Endothelial cell of umbilical vein (primary cell): ENCODE measurements at regions not wholly inside any gene's neighbourhood (a gene's known extent, or its start where the extent isn't known, plus 50 kb on each side); places are given as distances from the start of the nearest gene placed in this dataset.

Experiments used
- BruUV-seq: library from RNA; stranded (reverse); fragments of 400-500 nt; replicated peaks from 2 replicates; lab custom pipeline; 2021; lab: Mats Ljungman, UMichigan
- CTCF ChIA-PET: fragments of 300-600, 350-600 bp; sonication (Branson Sonifier 250); formaldehyde crosslinking; loops from one replicate; lab custom pipeline; 2021; ENCODE audit warnings: antibody characterized with exemption, inconsistent platforms; lab: Charles Lee
- POLR2A ChIA-PET: fragments of 300-600, 350-600 bp; sonication (Branson Sonifier 250); formaldehyde crosslinking; loops from one replicate; lab custom pipeline; 2021; ENCODE audit warnings: antibody characterized with exemption, inconsistent platforms; lab: Charles Lee
- DNase-seq: peaks from one replicate; pipeline ENCODE4 v3.0.0-alpha.2; 2011; ENCODE audit warnings: low read depth, low spot score
- FAIRE-seq: peaks from 2 replicates; lab custom pipeline; 2011; peaks lifted over from hg19 to GRCh38; lab: Jason Lieb, UNC
- H2AFZ ChIP-seq: 2 replicates; pipeline ENCODE4 v1.6.0; 2012; ENCODE audit warnings: low read depth, low read length, control low read depth, inconsistent platforms
- H3K27ac ChIP-seq: 2 replicates; pipeline ENCODE4 v1.5.1; 2011; ENCODE audit warnings: low read depth, mild to moderate bottlenecking, control low read depth, low read length, moderate library complexity; ENCODE audit not compliant: insufficient read depth
- H3K27me3 ChIP-seq, 2 experiments: 2 replicates each; pipeline versions ENCODE4 v1.6.0 to v1.6.1; 2011; ENCODE audit warnings: low read length in 2 of 2, mixed read lengths in 1 of 2; ENCODE audit not compliant: control insufficient read depth in 2 of 2, insufficient read depth in 2 of 2
- H3K36me3 ChIP-seq, 2 experiments: 2 replicates in 1 of 2; 3 replicates in 1 of 2; pipeline ENCODE4 v1.5.1; 2011; ENCODE audit warnings: low read length in 2 of 2, mild to moderate bottlenecking in 1 of 2, moderate library complexity in 1 of 2; ENCODE audit not compliant: control insufficient read depth in 2 of 2, insufficient read depth in 2 of 2; ENCODE audit errors: extremely low read depth in 1 of 2
- H3K4me1 ChIP-seq: 3 replicates; pipeline ENCODE4 v1.5.1; 2011; ENCODE audit warnings: mild to moderate bottlenecking, low read length; ENCODE audit not compliant: control insufficient read depth, insufficient read depth; ENCODE audit errors: extremely low read depth
- H3K4me2 ChIP-seq: 2 replicates; pipeline ENCODE4 v1.6.1; 2011; ENCODE audit warnings: low read length, control low read depth, mixed read lengths; ENCODE audit not compliant: insufficient read depth
- H3K4me3 ChIP-seq, 3 experiments: fragments of 200-600 bp in 1 of 3; sonication (generic), shearing (Covaris generic) in 1 of 3; replicated peaks in 1 of 3; 2 replicates each; pipeline ENCODE4 v1.5.1; 2011 to 2016; ENCODE audit warnings: control low read depth in 3 of 3, low read length in 3 of 3, mild to moderate bottlenecking in 2 of 3, inconsistent platforms in 1 of 3, low read depth in 1 of 3, moderate library complexity in 1 of 3; ENCODE audit not compliant: insufficient read depth in 1 of 3
- H3K79me2 ChIP-seq: 2 replicates; pipeline ENCODE4 v1.6.0; 2012; ENCODE audit warnings: low read length, inconsistent platforms; ENCODE audit not compliant: control insufficient read depth, insufficient read depth
- H3K9ac ChIP-seq: replicated peaks from 2 replicates; pipeline ENCODE3; 2011; ENCODE audit warnings: low read length, control low read depth; ENCODE audit not compliant: insufficient read depth; ENCODE audit errors: extremely low read depth
- H3K9me1 ChIP-seq: replicated peaks from 3 replicates; pipeline ENCODE4 v1.6.0; 2011; ENCODE audit warnings: mild to moderate bottlenecking, low read length; ENCODE audit not compliant: control insufficient read depth, insufficient read depth; ENCODE audit errors: extremely low read depth
- H3K9me3 ChIP-seq: replicated peaks from 2 replicates; pipeline ENCODE4 v1.5.1; 2012; ENCODE audit warnings: low read length, inconsistent platforms; ENCODE audit not compliant: control insufficient read depth, insufficient read depth
- H4K20me1 ChIP-seq: replicated peaks from 2 replicates; pipeline ENCODE3; 2011; ENCODE audit warnings: mild to moderate bottlenecking, low read length; ENCODE audit not compliant: control insufficient read depth, insufficient read depth; ENCODE audit errors: extremely low read depth
- EZH2 ChIP-seq: IDR thresholded peaks from 2 replicates; pipeline ENCODE4 v1.6.1; 2012; ENCODE audit warnings: borderline replicate concordance, low read depth, mild to moderate bottlenecking, moderate library complexity, low read length, inconsistent platforms; ENCODE audit not compliant: severe bottlenecking
- FOS ChIP-seq: IDR thresholded peaks from 2 replicates; pipeline ENCODE4 v1.6.1; 2011; ENCODE audit warnings: mild to moderate bottlenecking, low read length, moderate library complexity, borderline replicate concordance; ENCODE audit not compliant: insufficient read depth
- GATA2 ChIP-seq: IDR thresholded peaks from 2 replicates; pipeline ENCODE4 v1.7.0; 2011; ENCODE audit warnings: low read depth, mild to moderate bottlenecking, moderate library complexity, mixed read lengths, low read length; ENCODE audit not compliant: insufficient read length, insufficient read depth
- JUN ChIP-seq: IDR thresholded peaks from 2 replicates; pipeline ENCODE4 v1.6.1; 2011; ENCODE audit warnings: borderline replicate concordance, low read depth; ENCODE audit not compliant: insufficient read length, insufficient read depth
- MYC ChIP-seq: IDR thresholded peaks from one replicate; pipeline ENCODE4 v1.6.1; 2011; ENCODE audit warnings: mild to moderate bottlenecking, low read depth, low read length
- POLR2A ChIP-seq: IDR thresholded peaks from 2 replicates; pipeline ENCODE4 v1.6.1; 2012; ENCODE audit warnings: low read depth, mild to moderate bottlenecking, control low read depth, low read length
- POLR2AphosphoS5 ChIP-seq: IDR thresholded peaks from 2 replicates; pipeline ENCODE4 v1.6.1; 2012; ENCODE audit warnings: low read depth, mild to moderate bottlenecking, control low read depth, low read length, moderate library complexity; ENCODE audit not compliant: insufficient read depth
- dilution Hi-C: fragments of 300-500 bp; cut with MboI; formaldehyde crosslinking; loops from one replicate; pipeline ENCODE4 v1.15.0; 2019; ENCODE audit warnings: low sequenced_read_pairs; ENCODE audit not compliant: extremely low pct_ligation_motif_present
- intact Hi-C: fragments of 100-400 bp; cut with micrococcal nuclease; formaldehyde crosslinking; loops from one replicate; pipeline ENCODE4 v1.10.0; 2022
- TF ChIP-seq, protein P1 (sequence below), 2 donors: IDR thresholded peaks; 1 replicate in 1 of 2; 2 replicates in 1 of 2; pipeline ENCODE4 v1.5.1; 2011; ENCODE audit warnings: low read length in 2 of 2, mild to moderate bottlenecking in 2 of 2, moderate library complexity in 2 of 2, control low read depth in 1 of 2, inconsistent platforms in 1 of 2, low read depth in 1 of 2; ENCODE audit not compliant: insufficient read depth in 1 of 2; ENCODE audit errors: extremely low read depth in 1 of 2
- TF ChIP-seq, protein P2 (sequence below): IDR thresholded peaks from 2 replicates; pipeline ENCODE4 v1.6.1; 2011; ENCODE audit not compliant: insufficient read depth, insufficient read length

GRCh38 chr13:58579468-58579867, 947.9 kb downstream of the PCDH17 start:
- FAIRE-seq = no peak
- CTCF ChIA-PET = no interaction called here

GRCh38 chr13:58583966-58584365, 952.4 kb downstream of the PCDH17 start:
- H3K27ac ChIP-seq = no peak overlapping the region
- no peak for FAIRE-seq
- no peaks in the 10 kb centered on the region for H3K36me3 ChIP-seq

More at GRCh38 chr13:58579468-58579867, 947.9 kb downstream of the PCDH17 start:
- H3K9ac ChIP-seq = no peak overlapping the region
- no peaks in the 10 kb centered on the region for H3K9me1 ChIP-seq
- no peaks in the 10 kb centered on the region for H3K36me3 ChIP-seq
- H3K4me2 ChIP-seq = no peak overlapping the region
- no peak overlapping the region for H3K27ac ChIP-seq
- H3K4me1 ChIP-seq = no peaks in the 10 kb centered on the region
- dilution Hi-C loops (no loop called here), intact Hi-C loops (no loop called here)
- H3K4me3 ChIP-seq = no peak overlapping the region
- no peak overlapping the region for H2AFZ ChIP-seq
- H3K79me2 ChIP-seq = no peaks in the 10 kb centered on the region
- TF ChIP-seq, protein P1, sequence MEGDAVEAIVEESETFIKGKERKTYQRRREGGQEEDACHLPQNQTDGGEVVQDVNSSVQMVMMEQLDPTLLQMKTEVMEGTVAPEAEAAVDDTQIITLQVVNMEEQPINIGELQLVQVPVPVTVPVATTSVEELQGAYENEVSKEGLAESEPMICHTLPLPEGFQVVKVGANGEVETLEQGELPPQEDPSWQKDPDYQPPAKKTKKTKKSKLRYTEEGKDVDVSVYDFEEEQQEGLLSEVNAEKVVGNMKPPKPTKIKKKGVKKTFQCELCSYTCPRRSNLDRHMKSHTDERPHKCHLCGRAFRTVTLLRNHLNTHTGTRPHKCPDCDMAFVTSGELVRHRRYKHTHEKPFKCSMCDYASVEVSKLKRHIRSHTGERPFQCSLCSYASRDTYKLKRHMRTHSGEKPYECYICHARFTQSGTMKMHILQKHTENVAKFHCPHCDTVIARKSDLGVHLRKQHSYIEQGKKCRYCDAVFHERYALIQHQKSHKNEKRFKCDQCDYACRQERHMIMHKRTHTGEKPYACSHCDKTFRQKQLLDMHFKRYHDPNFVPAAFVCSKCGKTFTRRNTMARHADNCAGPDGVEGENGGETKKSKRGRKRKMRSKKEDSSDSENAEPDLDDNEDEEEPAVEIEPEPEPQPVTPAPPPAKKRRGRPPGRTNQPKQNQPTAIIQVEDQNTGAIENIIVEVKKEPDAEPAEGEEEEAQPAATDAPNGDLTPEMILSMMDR (IDR thresholded peaks at IDR 0.05; ENCODE audit: extremely low read depth in 1 of 2, insufficient read depth in 1 of 2, low read depth in 1 of 2, low read length in 2 of 2) = no peak
- TF ChIP-seq POLR2AphosphoS5 = no peak
- TF ChIP-seq, protein P2, sequence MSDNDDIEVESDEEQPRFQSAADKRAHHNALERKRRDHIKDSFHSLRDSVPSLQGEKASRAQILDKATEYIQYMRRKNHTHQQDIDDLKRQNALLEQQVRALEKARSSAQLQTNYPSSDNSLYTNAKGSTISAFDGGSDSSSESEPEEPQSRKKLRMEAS = no peak
- no peaks in the 10 kb centered on the region for H3K27me3 ChIP-seq
- POLR2A ChIA-PET = no interaction called here
- BruUV-seq = no TSS peak
- H3K9me3 ChIP-seq = no peaks in the 10 kb centered on the region
- no peak for DNase-seq
- H4K20me1 ChIP-seq = no peaks in the 10 kb centered on the region

More at GRCh38 chr13:58583966-58584365, 952.4 kb downstream of the PCDH17 start:
- ChIA-PET POLR2A (no interaction called here), CTCF (no interaction called here)
- Histone ChIP-seq H3K79me2 (no peaks in the 10 kb centered on the region), H3K4me2 (no peak overlapping the region), H3K27me3 (no peaks in the 10 kb centered on the region), H2AFZ (no peak overlapping the region), H3K9me3 (no peaks in the 10 kb centered on the region), H3K4me3 (no peak overlapping the region), H4K20me1 (no peaks in the 10 kb centered on the region), H3K9ac (no peak overlapping the region), H3K4me1 (no peaks in the 10 kb centered on the region), H3K9me1 (no peaks in the 10 kb centered on the region)
- TF ChIP-seq, protein P1 (IDR thresholded peaks at IDR 0.05; ENCODE audit: extremely low read depth in 1 of 2, insufficient read depth in 1 of 2, low read depth in 1 of 2, low read length in 2 of 2) = no peak
- no peak for TF ChIP-seq EZH2
- TF ChIP-seq GATA2 = no peak
- TF ChIP-seq, protein P2 = no peak
- TF ChIP-seq FOS = no peak
- no peak for TF ChIP-seq POLR2A
- TF ChIP-seq JUN = no peak
- no peak for TF ChIP-seq POLR2AphosphoS5
- TF ChIP-seq MYC = no peak
- no TSS peak for BruUV-seq
- intact Hi-C loops (no loop called here), dilution Hi-C loops (no loop called here)
- no peak for DNase-seq
